Transverse colon (tissue), 4 donors: ENCODE measurements at regions not wholly inside any gene's neighbourhood (a gene's known extent, or its start where the extent isn't known, plus 50 kb on each side); places are given as distances from the start of the nearest gene placed in this dataset.

Experiments
- POLR2AphosphoS5 ChIP-seq, 3 donors: sonication (generic); formaldehyde crosslinking; IDR thresholded peaks; one replicate each; pipeline ENCODE4 v1.6.1; 2016; ENCODE audit warnings: antibody characterized with exemption in 3 of 3
- TF ChIP-seq, protein P1 (sequence below), 5 experiments: fragments of 200-600 bp in 3 of 5; fragments of 450-650 bp in 2 of 5; sonication (generic) in 3 of 5; IDR thresholded peaks; 1 replicate in 2 of 5; 2 replicates in 3 of 5; pipeline ENCODE4 v1.5.1; 2016 to 2017; ENCODE audit warnings: antibody characterized with exemption in 5 of 5, inconsistent platforms in 3 of 5, mild to moderate bottlenecking in 2 of 5, moderate library complexity in 1 of 5

- TF ChIP-seq, protein P1, sequence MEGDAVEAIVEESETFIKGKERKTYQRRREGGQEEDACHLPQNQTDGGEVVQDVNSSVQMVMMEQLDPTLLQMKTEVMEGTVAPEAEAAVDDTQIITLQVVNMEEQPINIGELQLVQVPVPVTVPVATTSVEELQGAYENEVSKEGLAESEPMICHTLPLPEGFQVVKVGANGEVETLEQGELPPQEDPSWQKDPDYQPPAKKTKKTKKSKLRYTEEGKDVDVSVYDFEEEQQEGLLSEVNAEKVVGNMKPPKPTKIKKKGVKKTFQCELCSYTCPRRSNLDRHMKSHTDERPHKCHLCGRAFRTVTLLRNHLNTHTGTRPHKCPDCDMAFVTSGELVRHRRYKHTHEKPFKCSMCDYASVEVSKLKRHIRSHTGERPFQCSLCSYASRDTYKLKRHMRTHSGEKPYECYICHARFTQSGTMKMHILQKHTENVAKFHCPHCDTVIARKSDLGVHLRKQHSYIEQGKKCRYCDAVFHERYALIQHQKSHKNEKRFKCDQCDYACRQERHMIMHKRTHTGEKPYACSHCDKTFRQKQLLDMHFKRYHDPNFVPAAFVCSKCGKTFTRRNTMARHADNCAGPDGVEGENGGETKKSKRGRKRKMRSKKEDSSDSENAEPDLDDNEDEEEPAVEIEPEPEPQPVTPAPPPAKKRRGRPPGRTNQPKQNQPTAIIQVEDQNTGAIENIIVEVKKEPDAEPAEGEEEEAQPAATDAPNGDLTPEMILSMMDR (IDR thresholded peaks at IDR 0.05): no peak
- no peak for TF ChIP-seq POLR2AphosphoS5 (IDR thresholded peaks at IDR 0.05)
Measured at GRCh38 chr5:175248416-175248905, 195.5 kb downstream of the DRD1 start.
